ENCODE measurements at regions not wholly inside any gene's neighbourhood (a gene's known extent, or its start where the extent isn't known, plus 50 kb on each side); places are given as distances from the start of the nearest gene placed in this dataset.

DNA sequence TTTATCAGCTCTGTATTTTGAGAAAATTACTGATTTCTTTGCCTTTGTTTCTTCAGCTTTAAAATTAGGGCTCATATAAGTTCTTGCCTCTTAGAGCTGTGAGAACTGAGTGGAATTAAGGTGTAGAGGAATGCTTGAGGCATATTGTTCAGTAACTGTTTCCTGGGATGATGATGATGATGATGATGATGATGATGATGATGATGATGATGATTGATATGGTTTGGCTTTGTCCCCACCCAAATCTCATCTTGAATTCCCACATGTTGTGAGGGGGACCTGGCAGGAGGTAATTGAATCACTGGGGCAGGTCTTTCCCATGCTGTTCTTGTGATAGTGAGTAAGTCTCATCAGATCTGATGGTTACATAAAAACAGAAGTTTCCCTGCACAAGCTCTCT is 118.7 kb downstream of the CHRM3 start:
- TF ChIP-seq, protein P1, sequence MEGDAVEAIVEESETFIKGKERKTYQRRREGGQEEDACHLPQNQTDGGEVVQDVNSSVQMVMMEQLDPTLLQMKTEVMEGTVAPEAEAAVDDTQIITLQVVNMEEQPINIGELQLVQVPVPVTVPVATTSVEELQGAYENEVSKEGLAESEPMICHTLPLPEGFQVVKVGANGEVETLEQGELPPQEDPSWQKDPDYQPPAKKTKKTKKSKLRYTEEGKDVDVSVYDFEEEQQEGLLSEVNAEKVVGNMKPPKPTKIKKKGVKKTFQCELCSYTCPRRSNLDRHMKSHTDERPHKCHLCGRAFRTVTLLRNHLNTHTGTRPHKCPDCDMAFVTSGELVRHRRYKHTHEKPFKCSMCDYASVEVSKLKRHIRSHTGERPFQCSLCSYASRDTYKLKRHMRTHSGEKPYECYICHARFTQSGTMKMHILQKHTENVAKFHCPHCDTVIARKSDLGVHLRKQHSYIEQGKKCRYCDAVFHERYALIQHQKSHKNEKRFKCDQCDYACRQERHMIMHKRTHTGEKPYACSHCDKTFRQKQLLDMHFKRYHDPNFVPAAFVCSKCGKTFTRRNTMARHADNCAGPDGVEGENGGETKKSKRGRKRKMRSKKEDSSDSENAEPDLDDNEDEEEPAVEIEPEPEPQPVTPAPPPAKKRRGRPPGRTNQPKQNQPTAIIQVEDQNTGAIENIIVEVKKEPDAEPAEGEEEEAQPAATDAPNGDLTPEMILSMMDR (IDR thresholded peaks at IDR 0.05): no peak
- no peak for TF ChIP-seq EZH2 (IDR thresholded peaks at IDR 0.05)
